ENCODE measurements at regions not wholly inside any gene's neighbourhood (a gene's known extent, or its start where the extent isn't known, plus 50 kb on each side); places are given as distances from the start of the nearest gene placed in this dataset.

DNA sequence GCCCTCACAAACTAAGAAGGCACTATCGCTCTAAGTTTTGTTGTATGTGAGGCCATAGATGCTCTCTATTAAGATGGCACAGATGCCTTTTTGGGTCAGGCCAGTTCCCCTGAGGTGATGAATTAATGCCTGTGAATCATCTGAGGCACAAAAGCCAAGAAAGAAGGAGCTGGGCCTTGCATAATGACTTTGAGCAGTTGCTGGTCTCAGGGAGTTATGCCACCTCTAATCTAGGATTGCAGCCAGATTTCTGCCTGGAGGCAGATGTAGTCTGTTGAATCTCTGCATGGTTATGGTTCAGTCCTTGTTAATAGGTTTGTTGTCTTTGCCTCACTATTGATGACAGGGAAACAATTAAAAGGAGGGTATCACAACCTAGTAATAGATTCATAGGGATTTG lies 168.1 kb upstream of the CHRM3 start:
- no peak for DNase-seq (ENCODE audit: low read depth)

GRCh38 chr1:239212811-239213220 lies 173.6 kb upstream of the CHRM3 start:
- no peak for DNase-seq (ENCODE audit: low read depth)

- DNase-seq (ENCODE audit: low read depth): no peak
Measured at GRCh38 chr1:239209591-239209990, 176.8 kb upstream of the CHRM3 start.

GRCh38 chr1:239204401-239204800 lies 182.0 kb upstream of the CHRM3 start:
- DNase-seq (ENCODE audit: low read depth): no peak

DNA sequence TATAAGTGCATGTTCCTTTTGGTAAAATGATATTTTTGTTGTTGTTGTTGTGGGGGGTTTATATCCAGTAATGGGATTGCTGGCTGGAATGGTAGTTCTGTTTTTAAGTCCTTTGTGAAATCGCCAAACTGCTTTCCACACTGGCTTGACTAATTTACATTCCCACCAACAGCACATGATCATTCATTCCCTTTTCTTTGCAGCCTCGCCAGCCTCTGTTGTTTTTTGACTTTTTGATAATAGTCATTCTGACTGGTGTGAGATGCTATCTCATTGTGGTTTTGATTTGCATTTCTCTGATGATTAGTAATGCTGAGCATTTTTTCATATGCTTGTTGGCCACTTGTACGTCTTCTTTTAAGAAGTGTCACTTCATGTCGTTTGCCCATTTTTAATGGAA lies 188.5 kb upstream of the CHRM3 start:
- no peak for DNase-seq (ENCODE audit: low read depth)

DNA sequence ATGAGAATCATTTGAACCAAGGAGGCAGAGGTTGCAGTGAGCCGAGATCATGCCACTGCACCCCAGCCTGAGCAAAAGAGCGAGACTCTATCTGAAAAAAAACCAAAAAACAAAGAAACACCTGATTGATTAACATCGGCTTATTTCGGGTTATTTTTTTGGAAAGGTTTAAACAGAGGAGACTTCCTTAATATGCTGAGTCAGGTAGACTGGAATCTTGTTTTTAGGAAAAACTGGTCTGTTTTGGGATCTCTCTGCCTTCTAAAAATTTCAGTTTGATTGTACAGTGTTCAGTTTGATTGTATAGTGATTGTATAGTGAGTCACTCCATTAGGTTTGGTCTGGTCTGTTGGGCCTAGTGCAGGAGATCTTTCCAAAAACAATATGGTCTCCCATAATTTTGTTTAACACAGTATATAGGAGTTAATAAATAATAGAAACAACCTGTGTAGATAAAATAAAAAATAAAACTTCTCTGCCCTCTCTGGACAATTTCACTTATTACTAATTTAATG lies 196.3 kb upstream of the CHRM3 start:
- no peak for DNase-seq (ENCODE audit: low read depth)

- DNase-seq (ENCODE audit: low read depth): no peak
Measured at GRCh38 chr1:239186487-239186886, 199.9 kb upstream of the CHRM3 start.

DNA sequence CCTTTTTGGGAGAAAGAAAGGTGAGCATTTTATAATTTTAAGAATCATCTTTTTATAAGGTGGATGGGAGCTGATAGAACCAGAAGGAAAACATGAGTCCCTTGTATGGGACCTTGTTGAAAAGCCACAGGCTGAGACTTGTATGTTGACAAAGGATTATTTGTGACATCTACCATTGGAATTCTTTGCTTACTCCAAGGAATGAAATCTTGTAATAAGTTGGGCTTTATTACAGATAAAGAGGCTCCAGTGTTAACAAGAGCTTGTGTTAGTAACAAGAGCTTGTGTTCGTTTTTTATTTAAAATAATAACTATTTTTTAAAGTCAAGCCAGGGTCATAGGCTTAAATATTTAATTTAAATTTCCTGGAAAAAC lies 201.1 kb upstream of the CHRM3 start:
- DNase-seq (ENCODE audit: low read depth): no peak

GRCh38 chr1:239184561-239185244 lies 201.7 kb upstream of the CHRM3 start:
- DNase-seq (ENCODE audit: low read depth): no peak

DNA sequence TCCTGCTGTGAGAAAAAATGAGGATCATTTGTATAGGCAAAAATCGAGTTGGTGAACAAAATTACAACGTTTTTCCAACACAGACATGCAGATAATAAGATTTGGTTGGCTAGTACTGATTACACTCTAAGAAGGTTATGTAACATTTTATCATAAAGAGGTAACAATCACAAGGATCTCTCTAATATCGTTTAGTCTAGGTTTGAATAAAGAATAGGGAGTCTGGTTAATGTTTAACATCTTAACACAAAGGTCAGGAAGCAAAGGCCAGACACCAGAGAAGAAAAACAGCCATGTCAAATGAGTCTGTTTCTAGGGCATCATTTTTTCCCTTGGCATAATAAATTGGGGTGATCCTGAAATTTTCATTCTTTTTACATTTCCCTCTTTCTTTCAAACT lies 207.4 kb upstream of the CHRM3 start:
- no peak for DNase-seq (ENCODE audit: low read depth)

DNA sequence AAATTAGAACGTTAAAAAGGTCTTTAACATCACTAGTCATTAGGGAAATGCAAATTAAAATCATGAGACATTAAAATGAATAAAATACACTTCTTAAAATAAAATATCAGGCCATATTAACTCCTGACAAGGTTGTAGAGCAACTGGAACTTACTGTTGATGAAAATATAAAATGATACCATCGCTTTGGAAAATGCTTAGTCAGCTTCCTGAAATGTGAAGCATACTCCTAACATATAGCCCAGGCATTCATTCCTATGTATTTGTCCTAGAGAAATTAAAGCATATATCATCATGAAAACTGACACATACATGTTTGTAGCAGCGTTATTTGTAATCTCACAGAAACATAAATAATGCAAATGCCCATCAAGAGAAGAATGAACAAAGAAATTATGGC lies 211.5 kb upstream of the CHRM3 start:
- DNase-seq (ENCODE audit: low read depth): no peak

GRCh38 chr1:239170828-239171227 lies 215.5 kb upstream of the CHRM3 start:
- DNase-seq (ENCODE audit: low read depth): no peak

DNA sequence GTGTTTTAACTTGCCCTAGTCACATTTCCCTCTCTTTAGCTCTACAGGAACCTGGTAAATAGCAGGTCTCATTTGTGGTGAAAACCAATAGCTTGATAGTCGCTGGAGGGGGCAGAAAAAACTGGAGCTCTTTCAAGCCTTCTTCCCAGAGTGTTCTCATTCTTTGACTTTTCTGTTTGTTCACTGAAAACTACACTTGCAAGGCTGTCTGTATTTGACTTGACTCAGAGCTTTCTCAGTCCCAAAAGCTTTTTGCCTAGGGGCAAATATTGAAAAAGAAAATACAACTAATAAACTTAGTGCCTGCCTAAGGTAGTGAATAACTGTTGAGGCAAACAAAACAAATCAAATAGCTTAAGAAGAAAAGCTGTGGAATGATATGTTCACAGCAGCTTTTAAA lies 217.1 kb upstream of the CHRM3 start:
- no peak for DNase-seq (ENCODE audit: low read depth)

DNA sequence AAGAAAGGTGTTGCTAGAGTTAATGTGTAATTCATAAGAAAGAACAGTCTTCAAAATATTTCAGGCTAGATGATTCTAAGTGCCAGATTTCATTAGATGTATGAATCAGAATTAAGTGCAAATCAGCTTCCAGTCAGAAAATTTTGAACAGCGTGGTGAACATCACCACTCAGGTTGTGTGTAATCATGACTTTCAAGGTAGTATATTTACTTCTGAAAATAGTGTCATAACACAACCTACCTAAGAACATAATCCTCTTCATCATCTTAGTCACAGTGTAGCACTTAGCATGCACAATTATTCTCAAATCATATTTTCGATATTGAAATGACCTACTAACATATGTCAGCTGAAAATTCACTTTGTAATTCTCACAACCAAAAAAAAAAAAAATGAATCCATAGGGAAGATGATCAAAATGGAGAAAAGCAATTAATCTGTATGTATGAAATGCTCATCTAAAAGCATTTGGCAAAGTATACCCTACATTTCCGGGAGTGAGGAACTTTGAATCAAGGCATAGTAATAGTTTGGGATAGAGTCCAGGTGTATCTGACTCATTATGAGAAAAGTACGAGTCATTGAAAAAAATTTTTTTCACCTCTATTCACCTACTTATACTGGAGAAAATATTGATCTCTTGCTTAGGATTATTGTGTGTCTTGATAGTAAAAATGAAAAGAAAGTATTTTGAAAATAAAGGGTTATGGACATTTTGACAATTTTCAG lies 221.8 kb upstream of the CHRM3 start:
- DNase-seq (ENCODE audit: low read depth): no peak

DNA sequence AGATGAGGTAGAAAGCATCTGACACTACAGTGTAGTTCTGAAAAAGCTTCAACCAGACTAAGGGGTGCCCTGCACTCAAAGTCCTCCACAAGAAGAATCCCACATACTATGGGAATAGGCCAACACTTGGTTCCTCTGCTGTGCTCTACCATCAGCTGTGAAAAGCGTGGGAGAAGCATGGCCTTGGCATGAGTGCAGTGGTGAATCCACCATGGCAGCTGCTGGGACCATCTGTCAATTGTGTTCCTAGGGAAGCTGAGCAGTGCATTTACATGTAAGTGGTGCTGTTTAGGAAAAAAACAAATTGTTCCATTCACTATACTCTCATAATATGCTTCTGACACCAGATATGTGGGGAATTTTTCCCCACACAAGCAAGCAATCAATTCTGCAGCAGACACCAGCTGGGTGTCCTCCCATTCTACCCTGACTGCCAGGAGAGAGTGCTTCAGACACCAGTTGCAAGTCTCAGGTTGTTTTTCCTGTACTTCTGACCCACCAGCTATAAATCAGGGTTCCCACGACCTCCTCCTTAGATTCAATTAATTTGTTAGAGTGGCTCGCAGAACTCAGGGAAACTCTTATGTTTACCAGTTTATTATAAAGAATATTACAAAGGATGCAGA lies 230.8 kb upstream of the CHRM3 start:
- no peak for DNase-seq (ENCODE audit: low read depth)

- no peak for DNase-seq (ENCODE audit: low read depth)
Measured at GRCh38 chr1:239151937-239152336, 234.4 kb upstream of the CHRM3 start.

- no peak for DNase-seq (ENCODE audit: low read depth)
Measured at GRCh38 chr1:239140968-239141367, 245.4 kb upstream of the CHRM3 start.

DNA sequence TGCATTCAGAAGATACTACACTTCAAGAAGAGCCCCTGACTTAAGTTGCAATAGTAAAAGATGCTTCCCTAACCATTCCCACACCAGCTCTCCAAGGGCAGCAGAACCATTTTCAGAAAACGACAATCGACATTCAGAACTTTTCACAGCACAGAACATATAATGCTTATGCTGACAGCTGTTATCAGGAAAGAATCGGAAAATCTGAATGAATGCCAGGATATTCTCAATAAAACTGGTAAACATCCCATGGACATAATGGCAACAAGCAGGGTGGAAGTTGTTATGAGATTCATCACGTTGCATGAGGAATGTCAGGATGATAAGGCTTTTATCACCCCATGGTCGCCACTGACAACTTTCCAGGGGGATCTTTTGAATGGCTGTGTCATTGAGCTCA lies 246.6 kb upstream of the CHRM3 start:
- DNase-seq (ENCODE audit: low read depth): no peak

- no peak for DNase-seq (ENCODE audit: low read depth)
Measured at GRCh38 chr1:239128541-239128940, 257.8 kb upstream of the CHRM3 start.

DNA sequence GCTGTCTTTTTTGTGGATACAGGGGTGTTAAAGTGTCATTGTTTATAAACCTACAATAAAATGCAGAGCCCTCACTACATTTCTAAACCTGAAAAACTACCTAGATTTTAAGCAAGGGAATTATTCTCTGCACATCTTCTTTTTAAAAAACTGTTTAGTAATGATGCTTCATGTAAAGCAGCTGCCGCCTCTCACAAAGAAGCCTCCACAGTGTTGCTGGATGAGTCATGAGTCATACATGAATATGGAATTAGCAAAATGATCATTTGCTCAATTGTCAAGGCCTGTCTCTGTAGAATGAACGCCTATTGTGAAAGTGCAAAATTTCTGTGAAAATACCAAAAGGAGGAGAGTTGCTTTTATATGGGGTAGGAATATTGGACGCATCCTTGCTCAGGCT lies 259.5 kb upstream of the CHRM3 start:
- no peak for DNase-seq (ENCODE audit: low read depth)

DNA sequence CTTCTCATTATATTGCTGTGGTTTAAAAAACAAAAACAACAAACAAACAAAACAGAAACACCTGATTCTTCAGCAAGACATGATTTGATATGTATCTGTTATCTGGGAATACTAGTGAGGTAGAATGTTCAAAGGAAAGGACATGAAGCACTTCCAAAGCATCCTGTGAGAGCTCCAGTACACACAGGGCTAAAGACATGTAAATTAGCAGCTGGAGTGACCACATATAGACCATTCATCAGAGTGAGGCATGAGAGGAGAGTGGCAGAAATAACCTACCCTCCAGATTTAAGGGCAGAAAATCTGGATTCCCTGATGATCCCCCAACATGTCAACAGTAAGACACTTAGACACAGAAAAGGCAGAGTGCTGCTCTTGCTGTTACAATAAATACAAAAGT lies 260.5 kb upstream of the CHRM3 start:
- DNase-seq (ENCODE audit: low read depth): no peak

DNA sequence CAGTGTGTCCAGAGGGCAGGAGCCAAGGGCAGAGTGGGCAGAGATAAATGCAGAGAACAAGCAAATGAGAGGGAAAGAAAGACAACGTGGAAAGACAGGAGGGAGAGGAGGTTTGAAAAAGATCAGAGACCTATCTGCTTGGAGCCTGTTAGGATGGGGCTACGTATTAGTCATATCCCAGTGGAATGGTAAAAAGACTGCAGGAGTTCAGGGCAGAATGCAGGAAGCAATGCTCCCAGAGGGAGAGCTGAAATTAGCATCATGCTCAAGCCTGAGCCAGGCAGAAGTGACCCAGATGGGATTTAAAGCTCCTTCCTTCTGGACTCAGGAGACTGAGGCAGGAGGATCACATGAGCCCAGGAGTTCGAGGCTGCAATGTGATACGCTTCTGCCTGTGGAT lies 261.3 kb upstream of the CHRM3 start:
- DNase-seq (ENCODE audit: low read depth): no peak

- no peak for DNase-seq (ENCODE audit: low read depth)
Measured at GRCh38 chr1:239123260-239123659, 263.1 kb upstream of the CHRM3 start.

All from GM04504 (cell line).